PFSK-1 (cell line): ENCODE measurements at regions not wholly inside any gene's neighbourhood (a gene's known extent, or its start where the extent isn't known, plus 50 kb on each side); places are given as distances from the start of the nearest gene placed in this dataset.

Experiments used
- FOXP2 ChIP-seq: optimal IDR thresholded peaks from 2 replicates; pipeline ENCODE3; 2011; ENCODE audit warnings: borderline replicate concordance, control low read depth, inconsistent platforms; ENCODE audit not compliant: insufficient read depth; ENCODE audit errors: extremely low read length, extremely low read depth
- POLR2AphosphoS5 ChIP-seq: IDR thresholded peaks from 2 replicates; pipeline ENCODE4 v1.6.1; 2012; ENCODE audit warnings: low read depth, mild to moderate bottlenecking, control low read depth, low read length, moderate library complexity
- REST ChIP-seq, 2 experiments: IDR thresholded peaks; 2 replicates each; pipeline versions ENCODE4 v1.6.1 to v1.8.0; 2011 to 2012; ENCODE audit warnings: low read depth in 2 of 2, low read length in 2 of 2, control low read depth in 1 of 2, inconsistent platforms in 1 of 2, mild to moderate bottlenecking in 1 of 2, moderate library complexity in 1 of 2; ENCODE audit not compliant: insufficient read depth in 1 of 2
- SIN3A ChIP-seq: IDR thresholded peaks from 2 replicates; pipeline ENCODE4 v1.6.1; 2012; ENCODE audit warnings: mild to moderate bottlenecking, low read length, moderate library complexity, borderline replicate concordance; ENCODE audit not compliant: insufficient read depth
- TAF1 ChIP-seq: IDR thresholded peaks from 2 replicates; pipeline ENCODE4 v1.6.1; 2012; ENCODE audit warnings: low read length, control low read depth, borderline replicate concordance; ENCODE audit not compliant: insufficient read depth

DNA sequence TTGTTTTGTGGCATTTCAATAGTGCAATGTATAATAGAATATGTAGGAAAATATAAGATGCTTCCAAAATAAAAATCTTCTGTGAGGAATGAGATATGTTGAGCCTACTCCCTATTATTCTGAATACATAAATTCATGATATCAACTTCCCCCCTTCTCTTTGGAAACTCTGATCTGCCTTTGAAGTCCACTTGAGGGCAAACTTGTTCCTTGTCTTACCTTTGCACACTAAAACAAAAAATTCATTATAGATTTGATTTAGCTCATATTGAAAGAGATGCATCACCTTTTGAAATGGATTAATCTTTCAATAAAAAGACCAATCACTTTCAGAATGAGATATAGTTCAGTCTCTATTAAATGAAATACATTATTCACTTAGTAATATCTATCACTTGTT lies 580.7 kb upstream of the ADGRL4 start:
- TF ChIP-seq REST (IDR thresholded peaks at IDR 0.05; ENCODE audit: insufficient read depth in 1 of 2, low read depth in 2 of 2, low read length in 2 of 2) (no peak), TAF1 (no peak), SIN3A (no peak), FOXP2 (no peak), POLR2AphosphoS5 (no peak)

- TF ChIP-seq POLR2AphosphoS5 (no peak), SIN3A (no peak), TAF1 (no peak), REST (IDR thresholded peaks at IDR 0.05; ENCODE audit: insufficient read depth in 1 of 2, low read depth in 2 of 2, low read length in 2 of 2) (no peak), FOXP2 (no peak)
Observed at GRCh38 chr1:79585801-79586200, 579.3 kb upstream of the ADGRL4 start.

DNA sequence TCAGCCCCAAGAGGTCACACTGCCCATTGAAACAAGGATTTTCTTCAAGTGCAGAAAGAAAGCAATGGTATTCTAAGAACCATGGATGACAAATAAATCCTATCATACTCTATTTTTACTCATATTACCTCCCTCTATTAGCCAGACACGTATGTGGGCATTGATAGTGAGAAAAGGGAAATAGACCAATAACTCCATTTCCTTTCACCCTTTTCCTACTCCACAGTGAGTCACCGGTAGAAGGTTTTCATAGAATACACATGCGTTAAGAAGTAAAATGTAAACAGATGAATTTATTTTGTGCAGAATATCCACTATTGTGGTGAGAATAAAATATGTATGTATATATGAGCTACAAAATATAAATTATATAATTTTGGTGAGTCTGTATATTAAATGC lies 568.9 kb upstream of the ADGRL4 start:
- TF ChIP-seq REST (IDR thresholded peaks at IDR 0.05; ENCODE audit: insufficient read depth in 1 of 2, low read depth in 2 of 2, low read length in 2 of 2) (no peak), SIN3A (no peak), POLR2AphosphoS5 (no peak), TAF1 (no peak), FOXP2 (no peak)

- TF ChIP-seq TAF1 (no peak), POLR2AphosphoS5 (no peak), SIN3A (no peak), FOXP2 (no peak), REST (IDR thresholded peaks at IDR 0.05; ENCODE audit: insufficient read depth in 1 of 2, low read depth in 2 of 2, low read length in 2 of 2) (no peak)
Observed at GRCh38 chr1:79568411-79568810, 561.9 kb upstream of the ADGRL4 start.

- TF ChIP-seq REST (IDR thresholded peaks at IDR 0.05; ENCODE audit: insufficient read depth in 1 of 2, low read depth in 2 of 2, low read length in 2 of 2), result no peak
- no peak for TF ChIP-seq SIN3A
- no peak for TF ChIP-seq TAF1
- TF ChIP-seq FOXP2, result no peak
- TF ChIP-seq POLR2AphosphoS5, result no peak
Observed at GRCh38 chr1:79561521-79561978, 555.0 kb upstream of the ADGRL4 start.
